ENCODE measurements at regions not wholly inside any gene's neighbourhood (a gene's known extent, or its start where the extent isn't known, plus 50 kb on each side); places are given as distances from the start of the nearest gene placed in this dataset.

DNA sequence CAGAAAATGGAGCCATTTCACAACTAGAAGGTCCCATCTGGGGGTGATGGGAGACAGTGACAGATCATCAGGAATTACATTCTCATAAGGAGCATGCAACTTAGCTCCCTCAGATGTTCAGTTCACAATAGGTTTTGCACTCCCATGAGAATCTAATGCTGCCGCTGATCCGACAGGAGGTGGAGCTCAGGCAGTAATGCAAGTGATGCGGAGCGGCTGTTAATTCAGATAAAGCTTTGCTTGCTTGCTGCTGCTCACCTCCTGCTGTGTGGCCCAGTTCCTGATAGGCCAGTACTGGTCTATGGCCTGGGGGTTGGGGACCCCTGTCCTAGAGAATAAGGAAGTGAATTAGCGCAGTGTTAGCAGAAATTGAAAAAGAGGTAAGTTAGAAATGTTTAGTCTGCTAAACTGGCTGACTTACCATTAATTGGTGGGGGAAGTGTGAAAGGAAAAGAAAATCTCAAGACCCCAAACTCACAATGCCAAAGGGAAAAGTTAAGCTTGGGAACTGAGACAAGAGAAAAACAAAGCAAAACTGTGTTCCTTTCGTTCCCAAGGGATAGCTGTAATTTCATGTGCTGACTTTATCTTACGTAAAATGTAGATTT, 76.4 kb downstream of the LYZL2 start:
- peak; percentile 88 for TF ChIP-seq SMARCA4 (IDR thresholded peaks at IDR 0.05)
- TF ChIP-seq, protein P1, sequence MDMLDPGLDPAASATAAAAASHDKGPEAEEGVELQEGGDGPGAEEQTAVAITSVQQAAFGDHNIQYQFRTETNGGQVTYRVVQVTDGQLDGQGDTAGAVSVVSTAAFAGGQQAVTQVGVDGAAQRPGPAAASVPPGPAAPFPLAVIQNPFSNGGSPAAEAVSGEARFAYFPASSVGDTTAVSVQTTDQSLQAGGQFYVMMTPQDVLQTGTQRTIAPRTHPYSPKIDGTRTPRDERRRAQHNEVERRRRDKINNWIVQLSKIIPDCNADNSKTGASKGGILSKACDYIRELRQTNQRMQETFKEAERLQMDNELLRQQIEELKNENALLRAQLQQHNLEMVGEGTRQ (CRISPR knock-in tag; IDR thresholded peaks at IDR 0.05) = no peak
- TF ChIP-seq, protein P2, sequence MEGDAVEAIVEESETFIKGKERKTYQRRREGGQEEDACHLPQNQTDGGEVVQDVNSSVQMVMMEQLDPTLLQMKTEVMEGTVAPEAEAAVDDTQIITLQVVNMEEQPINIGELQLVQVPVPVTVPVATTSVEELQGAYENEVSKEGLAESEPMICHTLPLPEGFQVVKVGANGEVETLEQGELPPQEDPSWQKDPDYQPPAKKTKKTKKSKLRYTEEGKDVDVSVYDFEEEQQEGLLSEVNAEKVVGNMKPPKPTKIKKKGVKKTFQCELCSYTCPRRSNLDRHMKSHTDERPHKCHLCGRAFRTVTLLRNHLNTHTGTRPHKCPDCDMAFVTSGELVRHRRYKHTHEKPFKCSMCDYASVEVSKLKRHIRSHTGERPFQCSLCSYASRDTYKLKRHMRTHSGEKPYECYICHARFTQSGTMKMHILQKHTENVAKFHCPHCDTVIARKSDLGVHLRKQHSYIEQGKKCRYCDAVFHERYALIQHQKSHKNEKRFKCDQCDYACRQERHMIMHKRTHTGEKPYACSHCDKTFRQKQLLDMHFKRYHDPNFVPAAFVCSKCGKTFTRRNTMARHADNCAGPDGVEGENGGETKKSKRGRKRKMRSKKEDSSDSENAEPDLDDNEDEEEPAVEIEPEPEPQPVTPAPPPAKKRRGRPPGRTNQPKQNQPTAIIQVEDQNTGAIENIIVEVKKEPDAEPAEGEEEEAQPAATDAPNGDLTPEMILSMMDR (IDR thresholded peaks at IDR 0.05 in 2 of 3, conservative IDR thresholded peaks at IDR 0.05 in 1 of 3; ENCODE audit: insufficient read depth in 2 of 3, low read depth in 1 of 3, low read length in 3 of 3) = peak in 2 of 3 experiments; percentile 16 to 39; a peak in 2 of 6 replicates
- no peak for TF ChIP-seq ZNF507 (tag; conservative IDR thresholded peaks at IDR 0.05)
- no peak for TF ChIP-seq ZNF212 (CRISPR knock-in tag; IDR thresholded peaks at IDR 0.05)
- no peak for TF ChIP-seq HIVEP1 (CRISPR knock-in tag; IDR thresholded peaks at IDR 0.05)
- peak; percentile 73 for TF ChIP-seq POLR2A (conservative IDR thresholded peaks at IDR 0.05)
- TF ChIP-seq DPF2 (IDR thresholded peaks at IDR 0.05) = peak; percentile 93
- TF ChIP-seq FOS (IDR thresholded peaks at IDR 0.05; ENCODE audit: extremely low read depth, insufficient read length) = no peak
- no peak for TF ChIP-seq KAT2B (IDR thresholded peaks at IDR 0.05; ENCODE audit: low read depth, low read length)
- peak; percentile 34 to 58; a peak in 3 of 4 replicates for TF ChIP-seq NRF1 (conservative IDR thresholded peaks at IDR 0.05 in 1 of 2, IDR thresholded peaks at IDR 0.05 in 1 of 2)

All from K562 (cell line).